Stimulated activated CD8-positive, alpha-beta memory T cell treated with anti-CD3 and anti-CD28 coated beads, Interleukin-7, amount 100 ng/mL, for 48 hours (primary cell): ENCODE measurements at regions not wholly inside any gene's neighbourhood (a gene's known extent, or its start where the extent isn't known, plus 50 kb on each side); places are given as distances from the start of the nearest gene placed in this dataset.

Source experiments
- DNase-seq, 2 donors: peaks; one replicate each; pipeline ENCODE4 v3.0.0-alpha.2; 2020; ENCODE audit warnings: low read depth in 1 of 2; ENCODE audit errors: extremely low read depth in 1 of 2

GRCh38 chr13:80475718-80476117, 134.8 kb upstream of the SPRY2 start:
- no peak for DNase-seq

GRCh38 chr13:80473695-80474094, 132.8 kb upstream of the SPRY2 start:
- DNase-seq: no peak

- no peak for DNase-seq
Measured at GRCh38 chr13:80469853-80470381, 129.0 kb upstream of the SPRY2 start.

GRCh38 chr13:80469105-80469852, 128.4 kb upstream of the SPRY2 start:
- DNase-seq: no peak

GRCh38 chr13:80465321-80465720, 124.4 kb upstream of the SPRY2 start:
- DNase-seq: no peak

GRCh38 chr13:80463673-80464352, 122.9 kb upstream of the SPRY2 start:
- DNase-seq: no peak

- DNase-seq: no peak
Measured at GRCh38 chr13:80462567-80462966, 121.6 kb upstream of the SPRY2 start.

- no peak for DNase-seq
Measured at GRCh38 chr13:80462037-80462436, 121.1 kb upstream of the SPRY2 start.

- no peak for DNase-seq
Measured at GRCh38 chr13:80458543-80458942, 117.6 kb upstream of the SPRY2 start.

- DNase-seq: no peak
Measured at GRCh38 chr13:80454245-80454644, 113.3 kb upstream of the SPRY2 start.

GRCh38 chr13:80452279-80452678, 111.4 kb upstream of the SPRY2 start:
- no peak for DNase-seq

GRCh38 chr13:80451641-80452040, 110.7 kb upstream of the SPRY2 start:
- no peak for DNase-seq

GRCh38 chr13:80450386-80450785, 109.5 kb upstream of the SPRY2 start:
- DNase-seq: no peak

GRCh38 chr13:80448725-80449124, 107.8 kb upstream of the SPRY2 start:
- no peak for DNase-seq

- no peak for DNase-seq
Measured at GRCh38 chr13:80447747-80448146, 106.8 kb upstream of the SPRY2 start.

GRCh38 chr13:80444240-80445015, 103.5 kb upstream of the SPRY2 start:
- DNase-seq: no peak

- DNase-seq: no peak
Measured at GRCh38 chr13:80442609-80443008, 101.7 kb upstream of the SPRY2 start.

GRCh38 chr13:80441968-80442367, 101.0 kb upstream of the SPRY2 start:
- no peak for DNase-seq

GRCh38 chr13:80438521-80438920, 97.6 kb upstream of the SPRY2 start:
- DNase-seq: no peak

- DNase-seq: no peak
Measured at GRCh38 chr13:80437231-80437630, 96.3 kb upstream of the SPRY2 start.

- DNase-seq: no peak
Measured at GRCh38 chr13:80436571-80437169, 95.7 kb upstream of the SPRY2 start.
